HCT116 (cell line): ENCODE measurements at regions not wholly inside any gene's neighbourhood (a gene's known extent, or its start where the extent isn't known, plus 50 kb on each side); places are given as distances from the start of the nearest gene placed in this dataset.
A peak's percentile ranks its signal among the peaks of the same experiment; 100 is the strongest.

Source experiments
- ATAC-seq: fragments of 200-7000 bp; cut with Tn5 transposase; 2 replicates; pipeline ENCODE4 v1.9.1; 2020; ENCODE audit warnings: mild to moderate bottlenecking, moderate library complexity
- BruUV-seq: library from RNA; stranded (reverse); fragments of 400-500 nt; replicated peaks from 2 replicates; lab custom pipeline; 2021; lab: Mats Ljungman, UMichigan
- CTCF ChIA-PET: fragments of 300-600 bp; sonication (Branson Sonifier 250); formaldehyde crosslinking; loops from one replicate; lab custom pipeline; 2021; ENCODE audit warnings: antibody characterized with exemption; lab: Charles Lee
- POLR2A ChIA-PET: fragments of 300-600, 350-600 bp; sonication (Branson Sonifier 250); formaldehyde crosslinking; loops from one replicate; lab custom pipeline; 2021; ENCODE audit warnings: antibody characterized with exemption; lab: Charles Lee
- RAD21 ChIA-PET, 2 experiments: fragments of 300-600 bp; sonication (Branson Sonifier 250); formaldehyde crosslinking; loops; one replicate each; lab custom pipeline; 2023; ENCODE audit warnings: low total read pairs in 2 of 2; ENCODE audit not compliant: uncharacterized antibody in 2 of 2, unreplicated experiment in 2 of 2, low non-redundant PET in 1 of 2; lab: Charles Lee
- DNase-seq: peaks from one replicate; pipeline ENCODE4 v3.0.0-alpha.2; 2010; ENCODE audit warnings: low read depth, low spot score
- H2AFZ ChIP-seq: fragments of 200-600 bp; shearing (Covaris generic), sonication (generic); 2 replicates; pipeline ENCODE4 v1.6.1; 2017; ENCODE audit warnings: low read depth, mixed run types, mixed read lengths, antibody characterized with exemption, low read length; ENCODE audit not compliant: poor library complexity, severe bottlenecking
- H3K27ac ChIP-seq: 2 replicates; pipeline ENCODE4 v1.5.1; 2012; ENCODE audit warnings: low read depth, low read length
- H3K27me3 ChIP-seq: fragments of 200-600 bp; sonication (generic); 2 replicates; pipeline ENCODE4 v1.6.1; 2016; ENCODE audit warnings: mixed run types, low read length, mixed read lengths; ENCODE audit not compliant: insufficient read depth
- H3K36me3 ChIP-seq, 2 experiments: fragments of 200-500 bp in 1 of 2; fragments of 200-600 bp in 1 of 2; sonication (Bioruptor generic) in 1 of 2; sonication (generic) in 1 of 2; 2 replicates each; pipeline versions ENCODE4 v1.5.1 to v1.6.1; 2014 to 2016; ENCODE audit warnings: low read length in 2 of 2, inconsistent platforms in 1 of 2, mixed read lengths in 1 of 2, mixed run types in 1 of 2; ENCODE audit not compliant: insufficient read depth in 2 of 2, control insufficient read depth in 1 of 2
- H3K4me1 ChIP-seq, 2 experiments: fragments of 200-600 bp in 1 of 2; sonication (generic) in 1 of 2; 2 replicates each; pipeline versions ENCODE4 v1.5.1 to v1.6.1; 2012 to 2017; ENCODE audit warnings: low read length in 2 of 2, inconsistent platforms in 1 of 2, mild to moderate bottlenecking in 1 of 2, mixed read lengths in 1 of 2, mixed run types in 1 of 2, moderate library complexity in 1 of 2; ENCODE audit not compliant: insufficient read depth in 2 of 2, control insufficient read depth in 1 of 2
- H3K4me2 ChIP-seq: fragments of 200-600 bp; sonication (generic); 2 replicates; pipeline ENCODE4 v1.6.1; 2017; ENCODE audit warnings: mixed run types, low read length, mixed read lengths
- H3K4me3 ChIP-seq, 2 experiments: fragments of 200-600 bp in 1 of 2; sonication (generic) in 1 of 2; replicated peaks in 1 of 2; 2 replicates each; pipeline ENCODE4 v1.5.1; 2011 to 2016; ENCODE audit warnings: low read length in 2 of 2, control low read depth in 1 of 2, low read depth in 1 of 2, mild to moderate bottlenecking in 1 of 2, mixed read lengths in 1 of 2, mixed run types in 1 of 2
- H3K79me2 ChIP-seq: fragments of 200-600 bp; sonication (generic); 2 replicates; pipeline ENCODE4 v1.6.1; 2017; ENCODE audit warnings: mild to moderate bottlenecking, mixed run types, low read length, moderate library complexity, mixed read lengths; ENCODE audit not compliant: insufficient read depth
- H3K9ac ChIP-seq: fragments of 200-600 bp; sonication (generic); 2 replicates; pipeline ENCODE4 v1.6.1; 2016; ENCODE audit warnings: low read length, mixed read lengths
- H3K9me2 ChIP-seq: fragments of 200-600 bp; sonication (generic), shearing (Covaris generic); 2 replicates; pipeline ENCODE4 v1.6.1; 2017; ENCODE audit warnings: mixed run types, mild to moderate bottlenecking, moderate library complexity; ENCODE audit not compliant: insufficient read depth
- H3K9me3 ChIP-seq, 2 experiments: fragments of 200-500 bp in 1 of 2; fragments of 200-600 bp in 1 of 2; sonication (Bioruptor generic) in 1 of 2; sonication (generic) in 1 of 2; 2 replicates each; pipeline ENCODE4 v1.6.1; 2014 to 2017; ENCODE audit warnings: low read length in 2 of 2, mixed read lengths in 2 of 2, inconsistent platforms in 1 of 2, low read depth in 1 of 2, mild to moderate bottlenecking in 1 of 2, mixed run types in 1 of 2, moderate library complexity in 1 of 2; ENCODE audit not compliant: control insufficient read depth in 1 of 2, insufficient read depth in 1 of 2
- H4K20me1 ChIP-seq: fragments of 200-600 bp; sonication (generic), shearing (Covaris generic); 2 replicates; pipeline ENCODE4 v1.6.1; 2017; ENCODE audit warnings: mixed run types, mild to moderate bottlenecking, moderate library complexity; ENCODE audit not compliant: insufficient read depth
- CBX3 ChIP-seq: IDR thresholded peaks from 2 replicates; pipeline ENCODE4 v1.6.1; 2012; ENCODE audit warnings: low read depth
- CTCF ChIP-seq, 3 experiments: fragments of 200-600 bp in 1 of 3; sonication (generic) in 1 of 3; IDR thresholded peaks in 2 of 3; conservative IDR thresholded peaks in 1 of 3; 2 replicates each; pipeline ENCODE4 v1.5.1; 2012 to 2017; ENCODE audit warnings: low read depth in 2 of 3, low read length in 2 of 3, antibody characterized with exemption in 1 of 3, borderline replicate concordance in 1 of 3, control low read depth in 1 of 3, mild to moderate bottlenecking in 1 of 3, mixed read lengths in 1 of 3, mixed run types in 1 of 3, moderate library complexity in 1 of 3; ENCODE audit not compliant: insufficient read depth in 1 of 3
- EGR1 ChIP-seq: IDR thresholded peaks from 2 replicates; pipeline ENCODE4 v1.6.1; 2012; ENCODE audit warnings: low read depth
- ELF1 ChIP-seq: IDR thresholded peaks from 2 replicates; pipeline ENCODE4 v1.6.1; 2012; ENCODE audit warnings: low read depth, borderline replicate concordance
- EZH2phosphoT487 ChIP-seq: fragments of 200-600 bp; IDR thresholded peaks from 2 replicates; pipeline ENCODE4 v1.6.1; 2018; ENCODE audit warnings: antibody characterized with exemption, borderline replicate concordance
- FOSL1 ChIP-seq: IDR thresholded peaks from 2 replicates; pipeline ENCODE4 v1.6.1; 2012; ENCODE audit warnings: low read depth
- JUND ChIP-seq: IDR thresholded peaks from 2 replicates; pipeline ENCODE4 v1.6.1; 2012
- MAX ChIP-seq: IDR thresholded peaks from 2 replicates; pipeline ENCODE4 v1.6.1; 2012
- SIN3A ChIP-seq: IDR thresholded peaks from 2 replicates; pipeline ENCODE4 v1.6.1; 2012; ENCODE audit warnings: low read depth
- SP1 ChIP-seq: IDR thresholded peaks from 2 replicates; pipeline ENCODE4 v1.6.1; 2012; ENCODE audit warnings: low read depth
- SRF ChIP-seq: IDR thresholded peaks from 2 replicates; pipeline ENCODE4 v1.6.1; 2012; ENCODE audit warnings: low read depth
- TCF7L2 ChIP-seq: IDR thresholded peaks from 2 replicates; pipeline ENCODE4 v1.7.0; 2011; ENCODE audit warnings: borderline replicate concordance, inconsistent platforms; ENCODE audit not compliant: insufficient read depth, insufficient read length; ENCODE audit errors: extremely low read depth
- YY1 ChIP-seq: IDR thresholded peaks from 2 replicates; pipeline ENCODE4 v1.6.1; 2011; ENCODE audit warnings: low read length, low read depth, moderate library complexity, mild to moderate bottlenecking; ENCODE audit not compliant: insufficient replicate concordance; ENCODE audit errors: extremely low read depth
- ZBTB33 ChIP-seq: IDR thresholded peaks from 2 replicates; pipeline ENCODE4 v1.6.1; 2011; ENCODE audit warnings: mild to moderate bottlenecking, low read length, moderate library complexity; ENCODE audit not compliant: insufficient replicate concordance; ENCODE audit errors: extremely low read depth
- ZFX ChIP-seq: fragments of 450-650 bp; IDR thresholded peaks from 2 replicates; pipeline ENCODE4 v1.6.1; 2017
- ZNF274 ChIP-seq: fragments of 200-500 bp; sonication (Bioruptor generic); IDR thresholded peaks from 2 replicates; pipeline ENCODE4 v1.6.1; 2014; ENCODE audit warnings: mild to moderate bottlenecking, low read depth, low read length, inconsistent platforms
- intact Hi-C: fragments of 100-400 bp; cut with micrococcal nuclease; formaldehyde crosslinking; loops from 2 replicates; pipeline ENCODE4 v1.10.0; 2022

- TF ChIP-seq CTCF (IDR thresholded peaks at IDR 0.05 in 2 of 3, conservative IDR thresholded peaks at IDR 0.05 in 1 of 3; ENCODE audit: borderline replicate concordance in 1 of 3, insufficient read depth in 1 of 3, low read depth in 2 of 3, low read length in 2 of 3) (no peak), TCF7L2 (peak; percentile 96), EZH2phosphoT487 (no peak), ZFX (no peak), JUND (peak; percentile 87), FOSL1 (peak; percentile 78), SRF (peak; percentile 27; the same call in 1 of the 2 replicates), SP1 (peak; percentile 78), SIN3A (0 out of 2 replicates have a peak, but pooled peaks have one; percentile 32), CBX3 (peak; percentile 83)
Measured at GRCh38 chr3:72661115-72661457, 187.2 kb downstream of the SHQ1 start (continued).

- Histone ChIP-seq H3K9me3 (no peaks in the 10 kb centered on the region), H3K4me3 (no peak overlapping the region), H3K79me2 (no peaks in the 10 kb centered on the region), H3K9ac (no peak overlapping the region), H2AFZ (no peak overlapping the region), H3K36me3 (no peaks in the 10 kb centered on the region), H3K27me3 (peaks cover 5% of the 10 kb centered on the region; the same call in 1 of the 2 replicates), H3K4me1 (peaks cover 27 to 31% of the 10 kb centered on the region in 2 experiments), H4K20me1 (no peaks in the 10 kb centered on the region), H3K9me2 (no peaks in the 10 kb centered on the region), H3K27ac (no peak overlapping the region), H3K4me2 (peak overlapping the region; percentile 42)
- POLR2A ChIA-PET, result no interaction called here
- BruUV-seq, result no TSS peak
- no peak for DNase-seq
- CTCF ChIA-PET, result no interaction called here
- intact Hi-C loops, result no loop called here
- ATAC-seq, result peak; percentile 46
- RAD21 ChIA-PET, result no interaction called here
- no peak for TF ChIP-seq ZBTB33
- no peak for TF ChIP-seq SRF
- no peak for TF ChIP-seq ZNF274
- no peak for TF ChIP-seq FOSL1
- no peak for TF ChIP-seq CBX3
- TF ChIP-seq MAX, result no peak
- no peak for TF ChIP-seq SIN3A
- TF ChIP-seq ZFX, result no peak
- TF ChIP-seq ELF1, result no peak
- no peak for TF ChIP-seq CTCF (IDR thresholded peaks at IDR 0.05 in 2 of 3, conservative IDR thresholded peaks at IDR 0.05 in 1 of 3; ENCODE audit: borderline replicate concordance in 1 of 3, insufficient read depth in 1 of 3, low read depth in 2 of 3, low read length in 2 of 3)
- TF ChIP-seq YY1, result no peak
- TF ChIP-seq EGR1, result no peak
- TF ChIP-seq SP1, result no peak
Measured at GRCh38 chr3:72660270-72661114, 187.8 kb downstream of the SHQ1 start.
